ENCODE measurements at regions not wholly inside any gene's neighbourhood (a gene's known extent, or its start where the extent isn't known, plus 50 kb on each side); places are given as distances from the start of the nearest gene placed in this dataset.

DNA sequence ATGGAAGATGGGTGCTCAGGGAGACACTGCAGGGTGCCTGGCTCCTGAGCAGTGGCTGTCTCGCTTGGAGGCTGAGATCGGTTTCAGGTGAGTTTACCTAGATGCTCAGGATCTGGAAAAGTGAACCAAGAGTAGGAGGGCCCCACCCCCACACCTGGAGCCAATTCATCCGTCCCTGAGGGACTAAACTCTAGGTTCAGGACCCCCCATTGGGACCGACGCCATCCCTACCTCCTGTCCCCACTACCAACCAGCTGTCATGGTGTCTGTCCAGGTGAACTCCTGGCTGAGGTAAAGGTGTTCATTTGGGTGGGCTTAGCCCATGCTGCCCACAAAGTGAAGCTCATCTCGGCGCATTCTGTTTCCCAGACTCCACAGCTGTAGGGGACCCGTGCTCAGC lies 174.6 kb upstream of the PLPP4 start:
- Histone ChIP-seq H3K27me3 (ENCODE audit: control insufficient read depth in 1 of 2, insufficient read depth in 2 of 2, low read length in 2 of 2) (no peaks in the 10 kb centered on the region), H3K9me3 (ENCODE audit: control insufficient read depth in 2 of 2, insufficient read depth in 1 of 2, low read depth in 1 of 2, low read length in 1 of 2) (no peaks in the 10 kb centered on the region), H3K36me3 (ENCODE audit: control insufficient read depth in 2 of 2, insufficient read depth in 2 of 2, low read length in 1 of 2) (no peaks in the 10 kb centered on the region), H3K4me1 (ENCODE audit: control insufficient read depth in 2 of 2, insufficient read depth in 2 of 2, low read length in 1 of 2) (peaks cover 0 to 2% of the 10 kb centered on the region in 2 donors), H3K4me3 (ENCODE audit: low read depth in 1 of 2, low read length in 2 of 2) (no peak overlapping the region), H3K27ac (ENCODE audit: low read depth in 2 of 2, low read length in 1 of 2) (no peak overlapping the region)
- WGBS, 2 donors, result 88 to 91% methylated on average over 8 of the region's 8 CpGs

DNA sequence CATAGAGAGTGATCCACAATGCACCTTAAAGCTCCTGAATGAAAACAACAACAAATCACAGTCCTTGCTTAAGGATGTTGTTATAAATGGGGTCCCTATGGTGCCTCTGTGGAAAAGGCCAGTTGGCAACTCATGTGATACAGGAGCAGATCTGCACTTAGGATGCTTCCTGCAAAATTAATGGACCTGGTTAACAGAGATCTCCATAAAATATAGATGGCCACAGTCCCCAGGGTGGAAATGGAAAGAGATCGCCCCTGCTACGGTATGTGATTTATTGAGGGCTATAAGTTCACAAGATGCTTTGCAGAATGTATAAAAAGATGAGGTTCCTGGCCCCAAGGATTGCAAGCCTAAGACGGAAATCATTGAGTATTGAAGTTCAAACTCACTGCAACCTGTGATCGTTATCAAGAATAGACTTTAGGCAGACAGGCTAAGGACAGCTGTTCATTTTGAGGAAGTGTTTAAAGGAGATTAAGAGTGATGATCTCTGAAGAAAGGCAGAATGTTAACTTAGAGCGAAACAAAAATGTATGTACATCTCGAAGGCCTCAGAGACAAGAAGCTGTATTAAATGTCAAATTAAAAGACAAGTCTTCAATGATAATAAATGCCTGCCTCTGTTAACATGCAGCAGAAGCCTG lies 174.1 kb upstream of the PLPP4 start:
- H3K27me3 ChIP-seq (ENCODE audit: control insufficient read depth in 1 of 2, insufficient read depth in 2 of 2, low read length in 2 of 2), result no peaks in the 10 kb centered on the region
- H3K27ac ChIP-seq (ENCODE audit: low read depth in 2 of 2, low read length in 1 of 2), result no peak overlapping the region
- WGBS, 2 donors, result 82% methylated on average over 6 of the region's 6 CpGs
- H3K9me3 ChIP-seq (ENCODE audit: control insufficient read depth in 2 of 2, insufficient read depth in 1 of 2, low read depth in 1 of 2, low read length in 1 of 2), result no peaks in the 10 kb centered on the region
- no peaks in the 10 kb centered on the region for H3K36me3 ChIP-seq (ENCODE audit: control insufficient read depth in 2 of 2, insufficient read depth in 2 of 2, low read length in 1 of 2)
- H3K4me1 ChIP-seq (ENCODE audit: control insufficient read depth in 2 of 2, insufficient read depth in 2 of 2, low read length in 1 of 2), result peaks cover 0 to 2% of the 10 kb centered on the region in 2 donors
- no peak overlapping the region for H3K4me3 ChIP-seq (ENCODE audit: low read depth in 1 of 2, low read length in 2 of 2)

GRCh38 chr10:120285408-120285807 lies 171.6 kb upstream of the PLPP4 start:
- 83 to 86% methylated on average over 6 of the region's 6 CpGs for WGBS, 2 donors
- H3K27me3 ChIP-seq (ENCODE audit: control insufficient read depth in 1 of 2, insufficient read depth in 2 of 2, low read length in 2 of 2), result no peaks in the 10 kb centered on the region
- H3K9me3 ChIP-seq (ENCODE audit: control insufficient read depth in 2 of 2, insufficient read depth in 1 of 2, low read depth in 1 of 2, low read length in 1 of 2), result no peaks in the 10 kb centered on the region
- no peaks in the 10 kb centered on the region for H3K36me3 ChIP-seq (ENCODE audit: control insufficient read depth in 2 of 2, insufficient read depth in 2 of 2, low read length in 1 of 2)
- H3K27ac ChIP-seq (ENCODE audit: low read depth in 2 of 2, low read length in 1 of 2), result no peak overlapping the region
- no peak overlapping the region for H3K4me3 ChIP-seq (ENCODE audit: low read depth in 1 of 2, low read length in 2 of 2)
- peaks cover 0 to 2% of the 10 kb centered on the region in 2 donors for H3K4me1 ChIP-seq (ENCODE audit: control insufficient read depth in 2 of 2, insufficient read depth in 2 of 2, low read length in 1 of 2)

- H3K36me3 ChIP-seq (ENCODE audit: control insufficient read depth in 2 of 2, insufficient read depth in 2 of 2, low read length in 1 of 2), result no peaks in the 10 kb centered on the region
- H3K4me3 ChIP-seq (ENCODE audit: low read depth in 1 of 2, low read length in 2 of 2), result no peak overlapping the region
- no peaks in the 10 kb centered on the region for H3K9me3 ChIP-seq (ENCODE audit: control insufficient read depth in 2 of 2, insufficient read depth in 1 of 2, low read depth in 1 of 2, low read length in 1 of 2)
- H3K27me3 ChIP-seq (ENCODE audit: control insufficient read depth in 1 of 2, insufficient read depth in 2 of 2, low read length in 2 of 2), result no peaks in the 10 kb centered on the region
- WGBS, 2 donors, result 75 to 77% methylated on average over 3 of the region's 3 CpGs
- H3K27ac ChIP-seq (ENCODE audit: low read depth in 2 of 2, low read length in 1 of 2), result no peak overlapping the region
- H3K4me1 ChIP-seq (ENCODE audit: control insufficient read depth in 2 of 2, insufficient read depth in 2 of 2, low read length in 1 of 2), result peaks cover 0 to 2% of the 10 kb centered on the region in 2 donors
Observed at GRCh38 chr10:120286280-120286679, 170.7 kb upstream of the PLPP4 start.

DNA sequence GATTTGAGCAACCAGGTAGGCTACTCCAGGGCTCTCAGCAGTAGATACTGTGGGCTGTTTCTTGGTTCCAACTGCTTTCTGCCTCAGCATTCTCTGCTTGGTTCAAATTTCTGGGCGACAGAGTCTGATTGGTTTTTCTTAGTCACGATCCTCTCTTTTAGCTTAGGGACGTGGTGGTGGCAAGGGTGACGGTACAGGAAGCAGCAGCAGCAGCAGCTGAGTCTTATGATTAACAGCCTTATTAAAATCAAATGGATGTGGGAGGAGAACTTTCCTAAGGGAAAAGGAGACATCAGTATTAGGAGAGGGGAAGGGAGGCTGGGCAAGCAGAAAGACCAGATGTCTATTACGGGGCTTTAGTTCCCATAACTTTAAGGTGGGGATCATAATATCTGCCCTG lies 156.5 kb upstream of the PLPP4 start:
- 74 to 81% methylated on average over 5 of the region's 5 CpGs for whole genome bisulfite sequencing, 2 donors
- no peaks in the 10 kb centered on the region for H3K9me3 ChIP-seq (ENCODE audit: control insufficient read depth in 2 of 2, insufficient read depth in 1 of 2, low read depth in 1 of 2, low read length in 1 of 2)

DNA sequence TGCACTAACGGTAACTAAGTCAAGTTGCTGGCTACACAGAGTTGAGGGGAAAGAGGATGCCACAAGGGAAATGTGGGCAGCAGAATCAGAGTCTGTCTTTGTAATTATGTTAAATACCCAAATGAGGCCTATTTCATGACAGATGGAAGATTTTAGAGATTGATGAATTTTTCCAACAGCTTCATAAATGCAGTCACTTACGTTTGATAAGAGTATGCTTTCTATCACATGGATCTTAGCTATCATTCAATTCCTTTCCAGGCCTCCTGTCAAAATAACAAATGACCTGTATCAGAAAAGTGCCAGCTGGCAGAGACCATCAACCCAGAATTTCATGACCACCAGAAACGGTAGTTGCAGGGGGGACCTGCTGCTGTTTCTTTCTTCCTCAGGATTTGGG lies 148.4 kb upstream of the PLPP4 start:
- H3K27ac ChIP-seq (ENCODE audit: low read depth in 2 of 2, low read length in 1 of 2), result no peak overlapping the region
- 61 to 68% methylated on average over 3 of the region's 3 CpGs for WGBS, 2 donors
- H3K4me1 ChIP-seq (ENCODE audit: control insufficient read depth in 2 of 2, insufficient read depth in 2 of 2, low read length in 1 of 2), result no peaks in the 10 kb centered on the region
- H3K36me3 ChIP-seq (ENCODE audit: control insufficient read depth in 2 of 2, insufficient read depth in 2 of 2, low read length in 1 of 2), result no peaks in the 10 kb centered on the region
- H3K9me3 ChIP-seq (ENCODE audit: control insufficient read depth in 2 of 2, insufficient read depth in 1 of 2, low read depth in 1 of 2, low read length in 1 of 2), result no peaks in the 10 kb centered on the region
- no peak overlapping the region for H3K4me3 ChIP-seq (ENCODE audit: low read depth in 1 of 2, low read length in 2 of 2)
- H3K27me3 ChIP-seq (ENCODE audit: control insufficient read depth in 1 of 2, insufficient read depth in 2 of 2, low read length in 2 of 2), result no peaks in the 10 kb centered on the region

More for the DNA sequence above, 156.5 kb upstream of the PLPP4 start:
- Histone ChIP-seq H3K4me3 (ENCODE audit: low read depth in 1 of 2, low read length in 2 of 2) (no peak overlapping the region), H3K27me3 (ENCODE audit: control insufficient read depth in 1 of 2, insufficient read depth in 2 of 2, low read length in 2 of 2) (peaks cover 0 to 3% of the 10 kb centered on the region in 2 donors), H3K36me3 (ENCODE audit: control insufficient read depth in 2 of 2, insufficient read depth in 2 of 2, low read length in 1 of 2) (no peaks in the 10 kb centered on the region), H3K4me1 (ENCODE audit: control insufficient read depth in 2 of 2, insufficient read depth in 2 of 2, low read length in 1 of 2) (no peaks in the 10 kb centered on the region), H3K27ac (ENCODE audit: low read depth in 2 of 2, low read length in 1 of 2) (no peak overlapping the region)

- Histone ChIP-seq H3K36me3 (ENCODE audit: control insufficient read depth in 2 of 2, insufficient read depth in 2 of 2, low read length in 1 of 2) (no peaks in the 10 kb centered on the region), H3K27me3 (ENCODE audit: control insufficient read depth in 1 of 2, insufficient read depth in 2 of 2, low read length in 2 of 2) (no peaks in the 10 kb centered on the region), H3K4me1 (ENCODE audit: control insufficient read depth in 2 of 2, insufficient read depth in 2 of 2, low read length in 1 of 2) (no peaks in the 10 kb centered on the region), H3K9me3 (ENCODE audit: control insufficient read depth in 2 of 2, insufficient read depth in 1 of 2, low read depth in 1 of 2, low read length in 1 of 2) (no peaks in the 10 kb centered on the region), H3K27ac (ENCODE audit: low read depth in 2 of 2, low read length in 1 of 2) (no peak overlapping the region), H3K4me3 (ENCODE audit: low read depth in 1 of 2, low read length in 2 of 2) (no peak overlapping the region)
- 77 to 83% methylated on average over 2 of the region's 2 CpGs for WGBS, 2 donors
Observed at GRCh38 chr10:120313715-120314114, 143.3 kb upstream of the PLPP4 start.

DNA sequence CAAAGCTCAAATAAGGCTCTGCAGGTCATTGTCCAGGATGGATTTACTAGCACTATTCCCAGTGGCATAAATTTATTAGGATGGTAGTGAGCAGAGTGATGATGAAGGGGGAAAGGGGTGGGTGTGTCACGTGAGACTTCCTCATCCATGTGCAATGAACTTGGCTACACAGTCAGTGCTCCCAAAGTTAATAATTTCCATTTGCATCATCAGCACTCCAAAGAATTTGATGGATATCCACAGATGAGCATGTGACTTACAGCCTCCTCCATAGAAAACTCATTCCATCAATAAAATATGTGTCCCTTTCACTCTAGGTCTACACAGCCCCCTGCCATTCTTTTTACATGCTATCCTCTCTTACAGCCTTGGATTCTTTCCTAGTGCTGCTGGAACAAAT lies 142.6 kb upstream of the PLPP4 start:
- Histone ChIP-seq H3K4me3 (ENCODE audit: low read depth in 1 of 2, low read length in 2 of 2) (no peak overlapping the region), H3K27ac (ENCODE audit: low read depth in 2 of 2, low read length in 1 of 2) (no peak overlapping the region)

DNA sequence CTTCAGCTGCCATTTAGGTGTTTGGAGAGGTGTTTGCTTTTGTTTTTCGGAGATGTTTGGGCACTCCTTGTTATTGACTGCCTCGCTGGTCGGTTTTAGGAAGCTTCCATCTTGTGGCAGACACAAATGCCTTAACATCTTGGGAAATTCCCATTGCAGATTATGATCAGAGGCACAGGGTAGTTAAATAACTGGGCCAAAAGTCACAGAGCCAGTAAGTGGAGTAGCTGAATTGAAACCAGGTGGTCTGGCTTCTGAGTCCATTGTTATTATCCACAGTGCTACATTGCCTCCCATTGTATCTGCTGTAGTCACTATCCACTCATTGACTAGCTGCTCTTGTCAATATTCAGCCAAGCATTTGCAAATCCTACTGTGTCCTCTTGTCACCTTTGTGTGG lies 138.2 kb upstream of the PLPP4 start:
- no peaks in the 10 kb centered on the region for H3K27me3 ChIP-seq (ENCODE audit: control insufficient read depth in 1 of 2, insufficient read depth in 2 of 2, low read length in 2 of 2)
- no peak overlapping the region for H3K4me3 ChIP-seq (ENCODE audit: low read depth in 1 of 2, low read length in 2 of 2)
- no peaks in the 10 kb centered on the region for H3K36me3 ChIP-seq (ENCODE audit: control insufficient read depth in 2 of 2, insufficient read depth in 2 of 2, low read length in 1 of 2)
- H3K9me3 ChIP-seq (ENCODE audit: control insufficient read depth in 2 of 2, insufficient read depth in 1 of 2, low read depth in 1 of 2, low read length in 1 of 2), result no peaks in the 10 kb centered on the region
- H3K4me1 ChIP-seq (ENCODE audit: control insufficient read depth in 2 of 2, insufficient read depth in 2 of 2, low read length in 1 of 2), result no peaks in the 10 kb centered on the region
- no peak overlapping the region for H3K27ac ChIP-seq (ENCODE audit: low read depth in 2 of 2, low read length in 1 of 2)
- 75 to 76% methylated on average over 3 of the region's 3 CpGs for WGBS, 2 donors

More for the DNA sequence above, 142.6 kb upstream of the PLPP4 start:
- Histone ChIP-seq H3K27me3 (ENCODE audit: control insufficient read depth in 1 of 2, insufficient read depth in 2 of 2, low read length in 2 of 2) (no peaks in the 10 kb centered on the region), H3K9me3 (ENCODE audit: control insufficient read depth in 2 of 2, insufficient read depth in 1 of 2, low read depth in 1 of 2, low read length in 1 of 2) (no peaks in the 10 kb centered on the region), H3K4me1 (ENCODE audit: control insufficient read depth in 2 of 2, insufficient read depth in 2 of 2, low read length in 1 of 2) (no peaks in the 10 kb centered on the region), H3K36me3 (ENCODE audit: control insufficient read depth in 2 of 2, insufficient read depth in 2 of 2, low read length in 1 of 2) (no peaks in the 10 kb centered on the region)
- WGBS, 2 donors, result 61 to 74% methylated on average over 1 of the region's 1 CpG

DNA sequence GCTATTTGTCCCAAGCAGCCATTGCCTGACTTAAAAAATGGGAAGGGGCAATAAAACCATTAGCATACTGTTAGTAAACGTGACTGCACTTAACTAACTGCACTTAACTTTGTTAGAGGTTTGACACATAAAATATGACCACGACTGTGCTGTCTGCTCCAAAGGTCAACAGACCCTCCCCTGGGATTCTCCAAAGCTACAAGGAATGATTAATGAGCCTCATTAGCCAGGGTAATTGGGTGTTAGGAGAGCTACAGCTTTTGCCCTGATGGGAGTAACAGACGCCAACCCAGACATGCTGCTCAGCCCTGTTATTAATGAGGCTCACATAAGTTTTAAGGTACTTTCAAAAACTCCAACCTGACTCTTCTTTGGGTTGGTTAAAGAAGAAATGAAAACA lies 129.4 kb upstream of the PLPP4 start:
- Histone ChIP-seq H3K27ac (ENCODE audit: low read depth in 2 of 2, low read length in 1 of 2) (no peak overlapping the region), H3K27me3 (ENCODE audit: control insufficient read depth in 1 of 2, insufficient read depth in 2 of 2, low read length in 2 of 2) (no peaks in the 10 kb centered on the region), H3K4me3 (ENCODE audit: low read depth in 1 of 2, low read length in 2 of 2) (no peak overlapping the region), H3K9me3 (ENCODE audit: control insufficient read depth in 2 of 2, insufficient read depth in 1 of 2, low read depth in 1 of 2, low read length in 1 of 2) (no peaks in the 10 kb centered on the region), H3K4me1 (ENCODE audit: control insufficient read depth in 2 of 2, insufficient read depth in 2 of 2, low read length in 1 of 2) (no peaks in the 10 kb centered on the region), H3K36me3 (ENCODE audit: control insufficient read depth in 2 of 2, insufficient read depth in 2 of 2, low read length in 1 of 2) (no peaks in the 10 kb centered on the region)
- WGBS, 2 donors, result 37 to 49% methylated on average over 3 of the region's 3 CpGs

Data from esophagus (tissue), 2 donors.